ENCODE measurements at regions not wholly inside any gene's neighbourhood (a gene's known extent, or its start where the extent isn't known, plus 50 kb on each side); places are given as distances from the start of the nearest gene placed in this dataset.
A peak's percentile ranks its signal among the peaks of the same experiment; 100 is the strongest.

DNA sequence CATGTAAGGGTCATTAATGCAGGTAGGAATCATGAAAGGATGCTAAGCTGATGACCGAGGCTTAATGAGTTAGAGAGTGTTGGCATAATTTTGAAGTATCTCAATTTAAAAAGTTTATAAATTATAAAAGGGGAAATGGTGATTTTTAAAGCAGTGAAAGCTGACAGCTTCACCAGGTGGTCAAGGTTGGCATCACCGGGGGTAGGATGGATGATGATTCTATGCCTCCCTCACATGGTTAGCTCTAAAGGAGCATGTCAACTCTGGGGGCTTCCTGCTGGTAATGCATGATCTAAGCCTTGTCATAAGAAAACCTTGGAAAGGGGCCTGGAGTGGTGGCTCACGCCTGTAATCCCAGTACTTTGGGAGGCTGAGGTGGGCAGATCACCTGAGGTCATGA, 89.2 kb upstream of the MARCKS start:
- H3K27me3 Mint-ChIP-seq = no peaks in the 10 kb centered on the region
- H3K27ac Mint-ChIP-seq = no peak overlapping the region
- H3K9me3 Mint-ChIP-seq = peaks cover 3% of the 10 kb centered on the region
- no peaks in the 10 kb centered on the region for H3K36me3 Mint-ChIP-seq
- peaks cover 10% of the 10 kb centered on the region for H3K4me1 Mint-ChIP-seq (ENCODE audit: unreplicated experiment)
- TF ChIP-seq, protein P1, sequence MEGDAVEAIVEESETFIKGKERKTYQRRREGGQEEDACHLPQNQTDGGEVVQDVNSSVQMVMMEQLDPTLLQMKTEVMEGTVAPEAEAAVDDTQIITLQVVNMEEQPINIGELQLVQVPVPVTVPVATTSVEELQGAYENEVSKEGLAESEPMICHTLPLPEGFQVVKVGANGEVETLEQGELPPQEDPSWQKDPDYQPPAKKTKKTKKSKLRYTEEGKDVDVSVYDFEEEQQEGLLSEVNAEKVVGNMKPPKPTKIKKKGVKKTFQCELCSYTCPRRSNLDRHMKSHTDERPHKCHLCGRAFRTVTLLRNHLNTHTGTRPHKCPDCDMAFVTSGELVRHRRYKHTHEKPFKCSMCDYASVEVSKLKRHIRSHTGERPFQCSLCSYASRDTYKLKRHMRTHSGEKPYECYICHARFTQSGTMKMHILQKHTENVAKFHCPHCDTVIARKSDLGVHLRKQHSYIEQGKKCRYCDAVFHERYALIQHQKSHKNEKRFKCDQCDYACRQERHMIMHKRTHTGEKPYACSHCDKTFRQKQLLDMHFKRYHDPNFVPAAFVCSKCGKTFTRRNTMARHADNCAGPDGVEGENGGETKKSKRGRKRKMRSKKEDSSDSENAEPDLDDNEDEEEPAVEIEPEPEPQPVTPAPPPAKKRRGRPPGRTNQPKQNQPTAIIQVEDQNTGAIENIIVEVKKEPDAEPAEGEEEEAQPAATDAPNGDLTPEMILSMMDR (conservative IDR thresholded peaks at IDR 0.05) = no peak
- no peak overlapping the region for H3K4me3 Mint-ChIP-seq
- DNase-seq (ENCODE audit: extremely low spot score, unreplicated experiment) = no peak

DNA sequence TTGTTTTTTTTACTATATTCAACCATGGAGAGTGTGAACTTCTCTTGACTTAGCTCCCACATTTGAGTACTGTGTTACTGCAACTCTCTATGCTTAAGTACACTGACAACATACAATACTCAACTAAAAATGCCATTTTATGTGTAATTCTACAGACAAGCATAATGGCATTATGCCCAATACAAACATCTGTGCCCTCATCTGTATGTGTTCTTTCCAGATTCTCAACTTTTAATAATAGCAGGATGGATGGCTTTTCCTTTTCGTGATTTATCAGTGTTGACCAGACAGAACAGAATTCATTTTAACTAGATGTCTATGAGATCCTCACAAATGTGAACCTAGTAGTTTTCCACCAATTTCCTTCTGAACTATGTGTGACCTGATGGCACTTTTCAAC, 84.2 kb upstream of the MARCKS start:
- peaks cover 24% of the 10 kb centered on the region for H3K4me1 Mint-ChIP-seq (ENCODE audit: unreplicated experiment)
- TF ChIP-seq, protein P1 (conservative IDR thresholded peaks at IDR 0.05) = no peak
- H3K27ac Mint-ChIP-seq = no peak overlapping the region
- no peaks in the 10 kb centered on the region for H3K36me3 Mint-ChIP-seq
- no peaks in the 10 kb centered on the region for H3K9me3 Mint-ChIP-seq
- DNase-seq (ENCODE audit: extremely low spot score, unreplicated experiment) = no peak
- H3K4me3 Mint-ChIP-seq = no peak overlapping the region
- H3K27me3 Mint-ChIP-seq = no peaks in the 10 kb centered on the region

DNA sequence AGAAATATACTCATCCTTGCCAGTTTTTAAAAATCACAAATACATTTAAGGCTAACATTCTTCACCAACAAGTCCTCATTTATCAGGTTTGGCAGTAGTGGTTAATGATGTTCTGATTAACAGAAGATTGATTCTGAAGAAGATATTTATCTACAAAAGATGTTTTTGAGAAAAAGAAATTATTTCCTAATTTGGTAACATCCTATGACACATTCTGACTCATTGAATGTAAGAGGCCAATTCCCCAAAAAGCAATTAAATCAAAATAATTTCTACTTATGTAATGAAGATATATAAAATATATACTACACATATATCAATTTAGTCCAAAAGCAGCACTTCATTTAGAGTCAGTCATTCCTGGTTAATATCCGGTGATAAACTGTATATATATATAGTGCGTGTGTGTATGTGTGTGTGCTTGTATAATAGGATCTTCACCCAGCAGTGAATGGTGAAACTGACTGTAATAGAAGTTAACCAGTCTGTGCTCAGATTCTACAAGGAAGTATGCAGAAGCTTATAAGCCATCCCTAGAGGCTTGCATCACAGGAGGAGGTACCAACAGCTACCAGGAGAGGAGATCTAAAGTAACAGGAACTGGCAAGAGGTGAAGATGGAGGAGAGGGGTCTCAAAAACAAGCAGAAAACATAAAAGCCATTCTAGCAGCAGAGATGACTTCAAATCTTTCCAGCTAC, 82.9 kb upstream of the MARCKS start:
- no peaks in the 10 kb centered on the region for H3K9me3 Mint-ChIP-seq
- H3K27me3 Mint-ChIP-seq = no peaks in the 10 kb centered on the region
- H3K4me1 Mint-ChIP-seq (ENCODE audit: unreplicated experiment) = peaks cover 24% of the 10 kb centered on the region
- TF ChIP-seq, protein P1 (conservative IDR thresholded peaks at IDR 0.05) = no peak
- no peak overlapping the region for H3K4me3 Mint-ChIP-seq
- no peak for DNase-seq (ENCODE audit: extremely low spot score, unreplicated experiment)
- no peak overlapping the region for H3K27ac Mint-ChIP-seq
- no peaks in the 10 kb centered on the region for H3K36me3 Mint-ChIP-seq

- peak overlapping the region; percentile 15 for H3K4me3 Mint-ChIP-seq
Measured at GRCh38 chr6:113776998-113777397, 80.1 kb upstream of the MARCKS start.

DNA sequence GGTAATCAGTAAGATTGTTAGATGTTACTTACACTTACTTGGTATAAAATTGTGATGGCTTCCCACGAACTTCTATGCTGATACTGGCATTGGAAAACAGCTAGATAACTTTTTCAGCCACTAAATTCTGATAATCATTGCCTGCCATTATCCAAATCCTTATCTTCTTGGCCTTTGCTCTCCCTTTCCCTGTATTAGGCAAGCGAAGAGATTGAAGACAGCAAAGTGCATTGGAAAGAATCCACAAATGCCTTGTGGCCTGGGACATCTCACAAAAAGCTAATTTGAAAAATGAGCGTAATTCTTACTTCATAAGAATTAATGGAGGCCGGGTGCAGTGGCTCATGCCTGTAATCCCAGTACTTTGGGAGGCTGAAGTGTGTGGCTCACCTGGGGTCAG, 79.5 kb upstream of the MARCKS start:
- TF ChIP-seq, protein P1 (conservative IDR thresholded peaks at IDR 0.05) = no peak
- Mint-ChIP-seq H3K4me3 (no peak overlapping the region), H3K4me1 (ENCODE audit: unreplicated experiment) (peaks cover 24% of the 10 kb centered on the region), H3K27ac (peak overlapping the region; percentile 23), H3K9me3 (no peaks in the 10 kb centered on the region), H3K27me3 (no peaks in the 10 kb centered on the region), H3K36me3 (no peaks in the 10 kb centered on the region)
- DNase-seq (ENCODE audit: extremely low spot score, unreplicated experiment) = no peak

More at GRCh38 chr6:113776998-113777397, 80.1 kb upstream of the MARCKS start:
- TF ChIP-seq, protein P1 (conservative IDR thresholded peaks at IDR 0.05) = no peak
- Mint-ChIP-seq H3K9me3 (no peaks in the 10 kb centered on the region), H3K36me3 (no peaks in the 10 kb centered on the region), H3K27ac (peak overlapping the region; percentile 23), H3K4me1 (ENCODE audit: unreplicated experiment) (peaks cover 24% of the 10 kb centered on the region), H3K27me3 (no peaks in the 10 kb centered on the region)
- no peak for DNase-seq (ENCODE audit: extremely low spot score, unreplicated experiment)
